NCI-H748 treated with DMSO at 0.1 percent for 48 hours (cell line): ENCODE measurements at regions not wholly inside any gene's neighbourhood (a gene's known extent, or its start where the extent isn't known, plus 50 kb on each side); places are given as distances from the start of the nearest gene placed in this dataset.
"Not testable (repeated sequence)": the region's sequence is repeated elsewhere in the genome, so short reads cannot be mapped to it uniquely, and the experiment has no call there.

Experiments used
- DNase-seq: peaks from one replicate; lab custom pipeline; 2025; lab: John Stamatoyannopoulos, UW

DNA sequence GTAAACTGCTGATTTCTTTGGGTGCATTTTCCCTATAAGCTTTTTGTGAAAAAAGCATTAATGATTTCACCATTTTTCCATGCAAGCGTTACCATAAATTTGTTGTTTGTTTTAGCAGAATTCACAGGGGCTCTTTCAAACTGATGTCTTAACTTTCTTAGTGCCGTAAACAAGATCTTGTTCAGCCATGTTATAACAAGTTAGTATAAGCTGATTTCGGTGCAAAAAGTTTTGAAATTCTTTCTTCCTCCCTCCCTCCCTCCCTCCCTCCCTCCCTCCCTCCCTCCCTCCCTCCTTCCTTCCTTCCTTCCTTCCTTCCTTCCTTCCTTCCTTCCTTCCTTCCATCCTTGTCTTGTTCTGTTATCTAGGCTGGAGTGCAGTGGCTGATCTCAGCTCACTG is 71.7 kb upstream of the CHORDC1 start:
- DNase-seq = no peak

DNA sequence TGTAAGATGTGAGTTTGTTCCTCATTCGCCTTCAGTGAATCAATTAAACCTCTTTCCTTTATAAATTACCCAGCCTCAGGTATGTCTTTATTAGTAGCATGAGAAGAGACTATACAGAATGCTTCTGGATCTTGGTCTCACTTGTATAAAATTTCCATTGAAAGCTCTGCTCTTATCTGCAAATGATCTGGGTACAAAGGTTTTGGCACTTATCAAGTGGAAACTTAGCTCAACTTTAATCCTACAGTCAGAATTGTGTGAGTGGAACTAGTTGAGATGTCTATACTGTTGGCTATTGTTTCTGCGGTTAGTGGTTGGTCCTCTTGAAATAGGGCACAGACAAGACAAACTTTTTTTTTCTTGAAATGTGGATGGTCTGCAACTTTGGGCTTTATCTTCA is 71.2 kb upstream of the CHORDC1 start:
- DNase-seq = no peak

DNA sequence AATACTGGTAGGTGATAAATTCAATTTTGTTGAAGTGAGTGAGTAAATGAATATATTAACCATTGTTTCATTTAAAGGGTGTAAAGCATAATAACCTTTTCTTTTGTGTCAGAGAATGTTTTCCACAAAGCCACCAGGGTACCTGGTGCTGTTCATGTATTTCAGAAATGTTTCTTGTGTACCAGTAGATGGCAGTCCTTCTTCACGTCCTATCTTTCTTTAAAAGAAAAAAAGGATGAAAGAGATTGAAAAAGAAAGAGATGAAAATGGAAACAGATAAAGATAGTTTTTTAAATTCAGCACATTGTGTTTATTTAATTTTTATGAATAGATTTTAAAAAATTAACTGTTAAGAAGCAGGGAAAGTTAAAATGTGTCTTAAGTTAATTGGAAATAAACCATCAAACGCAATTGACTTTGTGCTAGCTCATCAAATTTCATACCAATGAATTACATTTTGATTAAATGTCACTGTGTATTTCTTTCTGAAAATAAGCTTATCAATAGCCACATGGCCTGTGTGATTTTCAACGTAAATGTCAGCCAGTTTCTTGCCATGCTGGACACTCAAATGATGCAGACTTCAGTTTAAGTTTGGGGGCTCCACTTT is 65.5 kb upstream of the CHORDC1 start:
- peak; percentile 15 for DNase-seq

DNA sequence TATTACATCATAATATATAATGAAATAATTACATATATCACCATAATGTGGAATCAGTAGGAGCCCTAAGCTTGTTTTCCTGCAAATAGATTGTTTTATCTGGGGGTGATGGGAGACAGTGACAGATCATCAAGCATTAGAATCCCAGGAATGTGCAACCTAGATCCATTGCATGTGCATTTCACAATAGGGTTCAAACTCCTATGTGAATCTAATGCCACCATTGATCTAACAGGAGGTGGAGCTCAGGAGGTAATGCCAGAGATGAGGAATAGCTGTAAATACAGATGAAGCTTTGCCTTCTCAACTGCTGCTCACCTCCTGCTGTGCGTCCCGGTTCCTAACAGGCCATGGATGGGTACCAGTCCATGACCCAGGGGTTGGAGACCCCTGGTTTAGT is 63.8 kb upstream of the CHORDC1 start:
- DNase-seq = no peak

DNA sequence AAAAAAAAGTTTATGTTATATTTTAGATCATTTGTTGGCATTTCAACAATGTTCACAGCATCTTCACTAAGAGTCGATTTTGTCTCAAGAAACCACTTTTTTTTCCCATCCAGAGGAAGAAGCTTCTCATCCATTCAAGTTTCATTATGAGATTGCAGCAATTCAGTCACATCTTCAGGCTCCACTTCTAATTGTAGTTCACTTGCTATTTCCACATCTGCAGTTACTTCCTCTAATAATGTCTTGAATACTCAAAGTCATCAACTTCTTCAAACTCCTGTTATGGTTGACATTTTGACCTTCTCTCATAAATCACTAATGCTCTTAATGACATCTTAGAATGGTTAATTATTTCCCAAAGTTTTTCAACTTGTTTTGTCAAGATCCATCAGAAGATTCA is 61.3 kb upstream of the CHORDC1 start:
- DNase-seq = no peak

DNA sequence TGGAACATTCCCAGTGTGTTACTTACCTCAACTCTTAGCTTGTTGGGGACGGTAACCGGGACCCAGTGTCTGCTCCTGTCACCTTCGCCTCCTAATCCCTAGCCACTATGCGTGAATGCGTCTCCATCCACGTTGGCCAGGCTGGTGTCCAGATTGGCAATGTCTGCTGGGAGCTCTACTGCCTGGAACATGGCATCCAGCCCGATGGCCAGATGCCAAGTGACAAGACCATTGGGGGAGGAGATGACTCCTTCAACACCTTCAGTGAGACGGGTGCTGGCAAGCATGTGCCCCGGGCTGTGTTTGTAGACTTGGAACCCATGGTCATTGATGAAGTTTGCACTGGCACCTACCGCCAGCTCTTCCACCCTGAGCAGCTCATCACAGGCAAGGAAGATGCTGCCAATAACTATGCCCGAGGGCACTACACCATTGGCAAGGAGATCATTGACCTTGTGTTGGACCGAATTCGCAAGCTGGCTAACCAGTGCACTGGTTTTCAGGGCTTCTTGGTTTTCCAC is 59.8 kb upstream of the CHORDC1 start:
- DNase-seq = not testable (repeated sequence)

DNA sequence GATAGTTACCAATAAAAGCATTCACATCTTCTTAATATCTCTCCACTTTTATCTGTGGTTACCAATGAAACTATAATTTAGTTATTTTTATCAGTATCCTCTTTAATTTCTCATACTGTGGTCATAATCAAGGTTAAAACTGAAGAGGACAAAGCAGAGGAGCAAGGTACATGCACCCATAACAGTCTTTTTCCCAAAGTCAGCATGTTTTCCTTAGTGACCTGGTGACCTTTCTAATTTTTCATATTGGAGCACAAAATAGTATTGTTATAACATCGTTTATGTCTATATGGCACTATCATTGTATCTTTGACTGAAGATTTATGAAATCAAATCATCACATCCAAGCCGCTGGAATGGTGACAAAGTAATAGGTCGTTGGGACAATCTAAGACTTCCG is 51.5 kb upstream of the CHORDC1 start:
- no peak for DNase-seq
